ENCODE measurements at regions not wholly inside any gene's neighbourhood (a gene's known extent, or its start where the extent isn't known, plus 50 kb on each side); places are given as distances from the start of the nearest gene placed in this dataset.
"Not testable (repeated sequence)": the region's sequence is repeated elsewhere in the genome, so short reads cannot be mapped to it uniquely, and the experiment has no call there.

- DNase-seq (ENCODE audit: low spot score) = no peak
Measured at GRCh38 chr4:75422998-75423397, 91.2 kb downstream of the RCHY1 start.

DNA sequence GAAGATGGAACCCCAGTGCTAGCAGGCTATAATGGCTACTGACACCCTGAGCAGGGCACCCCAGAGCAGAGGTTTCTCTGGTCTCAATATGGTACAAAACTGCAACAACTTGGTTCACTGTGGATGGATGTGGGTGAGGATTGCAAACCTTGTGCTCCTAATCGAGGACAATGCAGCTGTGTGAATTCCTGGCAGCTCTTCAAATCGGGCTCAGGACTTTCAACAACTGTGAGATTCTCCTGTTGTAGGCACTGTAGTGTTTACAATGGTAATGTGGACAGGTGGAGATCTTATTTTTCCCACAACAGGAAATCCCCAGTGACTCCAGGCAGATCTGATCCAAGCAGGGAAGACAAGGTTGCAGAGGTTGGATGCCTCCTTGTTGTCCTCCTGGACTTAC is 101.5 kb downstream of the RCHY1 start:
- no peak for DNase-seq (ENCODE audit: low spot score)

GRCh38 chr4:75398501-75398900 is 115.7 kb downstream of the RCHY1 start:
- DNase-seq (ENCODE audit: low spot score) = no peak

DNA sequence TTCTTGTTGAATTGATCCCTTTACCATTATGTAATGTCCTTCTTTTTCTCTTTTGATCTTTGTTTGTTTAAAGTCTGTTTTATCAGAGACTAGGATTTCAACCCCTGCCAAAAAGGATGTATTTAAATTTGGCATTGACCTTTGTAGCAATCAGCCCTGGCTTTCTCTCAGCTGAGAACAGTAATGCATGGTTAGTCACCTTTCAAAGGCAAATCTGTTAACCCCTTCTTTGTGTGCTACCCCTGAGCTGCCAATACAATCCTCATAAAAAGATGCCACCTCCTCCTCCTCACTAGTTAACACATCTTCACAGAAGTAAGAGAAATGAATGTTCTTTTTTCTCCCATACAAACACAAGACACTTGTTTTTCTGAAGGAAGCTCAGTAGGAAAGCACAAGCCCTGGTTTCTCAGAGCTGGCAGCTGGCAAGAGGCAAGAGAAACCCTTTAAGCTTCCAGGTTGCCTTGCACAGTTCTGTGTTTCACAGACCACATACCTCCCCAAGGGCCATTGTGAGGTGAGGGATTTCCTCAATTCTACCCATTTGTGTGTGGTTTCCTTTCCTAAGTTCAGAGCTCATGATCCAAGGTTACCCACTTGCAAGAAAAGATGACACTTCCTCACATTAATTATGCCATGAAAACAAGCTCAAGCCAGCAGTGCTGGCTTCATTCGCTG is 122.6 kb downstream of the RCHY1 start:
- peak; percentile 32 for DNase-seq (ENCODE audit: low spot score)

GRCh38 chr4:75386426-75386825 is 127.8 kb downstream of the RCHY1 start:
- DNase-seq (ENCODE audit: low spot score) = not testable (repeated sequence)

DNA sequence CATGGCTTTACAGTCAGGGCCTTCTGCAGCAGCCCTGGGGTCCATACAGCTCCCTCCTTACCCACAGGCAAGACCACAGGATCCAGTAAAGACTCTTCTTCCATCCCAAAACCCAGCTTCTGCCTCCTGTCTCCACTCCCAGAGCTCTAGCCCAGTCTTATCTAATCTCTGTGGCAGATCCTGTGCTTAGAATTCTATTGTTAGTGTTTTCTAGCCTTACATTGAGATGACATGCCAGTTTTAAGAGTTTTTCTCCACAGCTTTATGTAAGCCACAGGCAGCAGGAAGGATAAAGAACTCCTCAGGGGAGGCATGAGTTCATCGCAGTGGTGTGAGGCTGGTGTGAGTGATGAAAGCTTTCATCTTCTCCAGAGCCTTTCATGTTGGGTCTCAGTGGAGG is 129.1 kb downstream of the RCHY1 start:
- DNase-seq (ENCODE audit: low spot score) = peak; percentile 84

GRCh38 chr4:75376543-75376942 is 137.7 kb downstream of the RCHY1 start:
- DNase-seq (ENCODE audit: low spot score) = no peak

GRCh38 chr4:75371915-75372314 is 142.3 kb downstream of the RCHY1 start:
- DNase-seq (ENCODE audit: low spot score) = peak; percentile 27

- no peak for DNase-seq (ENCODE audit: low spot score)
Measured at GRCh38 chr4:75370576-75370975, 143.6 kb downstream of the RCHY1 start.

GRCh38 chr4:75345423-75345822 is 168.8 kb downstream of the RCHY1 start:
- peak; percentile 80 for DNase-seq (ENCODE audit: low spot score)

DNA sequence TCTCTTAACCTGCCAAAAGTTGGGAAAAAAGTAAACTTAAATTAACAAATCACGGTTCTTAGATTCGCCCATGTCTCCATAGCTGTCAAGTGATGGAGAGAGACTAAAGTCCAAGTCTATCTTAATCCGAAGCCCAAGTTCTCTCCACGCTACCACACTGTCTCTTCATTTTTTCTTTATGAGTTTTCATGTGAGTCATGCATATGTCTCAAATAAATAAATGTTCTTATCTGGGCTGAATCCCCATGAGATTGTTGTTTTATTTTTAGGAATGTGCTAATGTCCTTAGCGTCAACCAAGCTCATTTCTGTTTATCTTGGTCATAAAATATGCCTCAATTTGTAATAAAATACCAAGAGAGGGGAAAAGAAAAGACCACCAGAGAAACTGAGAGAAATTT is 169.3 kb downstream of the RCHY1 start:
- DNase-seq (ENCODE audit: low spot score) = peak; percentile 96

GRCh38 chr4:75343333-75343732 is 170.9 kb downstream of the RCHY1 start:
- DNase-seq (ENCODE audit: low spot score) = peak; percentile 50

DNA sequence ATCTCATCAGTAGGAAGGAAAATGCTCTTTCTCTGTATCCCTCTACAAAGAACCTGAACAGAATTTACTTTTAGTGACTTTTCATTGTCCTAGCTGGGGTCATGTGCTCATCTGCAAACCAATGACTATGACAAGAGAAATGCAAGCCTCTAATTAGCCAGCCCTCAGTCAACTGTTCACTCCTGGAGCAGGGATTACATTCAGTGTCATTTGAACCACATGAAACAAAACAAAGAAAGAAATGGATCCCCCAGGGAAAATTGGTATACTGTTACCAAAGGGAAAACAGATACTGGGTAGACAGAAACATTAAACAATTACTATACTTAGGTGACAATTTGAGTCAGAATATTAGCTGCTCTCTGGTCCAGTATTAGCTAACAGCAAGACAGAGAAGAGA is 173.6 kb downstream of the RCHY1 start:
- no peak for DNase-seq (ENCODE audit: low spot score)

- DNase-seq (ENCODE audit: low spot score) = no peak
Measured at GRCh38 chr4:75338352-75338880, 175.8 kb downstream of the RCHY1 start.

- DNase-seq (ENCODE audit: low spot score) = peak; percentile 38
Measured at GRCh38 chr4:75327804-75328512, 186.2 kb downstream of the RCHY1 start.

DNA sequence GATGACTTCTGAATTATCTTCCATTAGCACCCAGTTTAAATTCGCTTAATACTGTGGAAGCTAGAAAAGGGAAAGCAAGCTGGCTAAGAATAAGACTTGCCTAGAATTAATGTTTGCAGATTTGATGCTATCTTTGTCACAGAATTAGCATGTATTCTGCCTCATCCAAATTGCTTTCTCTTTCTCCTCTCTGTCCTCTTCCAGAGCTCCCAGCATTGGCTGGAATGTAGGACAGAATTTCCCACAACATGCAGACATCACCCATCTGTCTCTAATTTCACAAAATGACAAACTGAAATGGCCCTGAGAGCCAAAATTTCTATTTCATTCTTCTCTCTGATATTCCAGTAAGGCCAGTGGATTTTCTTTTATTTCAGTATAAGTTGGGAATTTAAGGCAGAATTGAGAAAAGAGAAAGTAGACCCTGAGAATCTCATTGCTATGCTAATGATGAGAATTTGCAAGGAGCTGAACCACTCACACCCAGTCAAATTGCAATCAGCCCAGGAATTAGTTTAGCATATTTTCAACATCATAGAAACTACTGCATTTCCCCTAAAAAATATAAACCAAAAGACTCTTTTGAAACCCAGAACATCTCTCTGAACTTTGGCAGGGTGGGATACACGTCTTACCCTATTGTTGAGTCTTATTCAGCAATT is 188.8 kb downstream of the RCHY1 start:
- DNase-seq (ENCODE audit: low spot score) = no peak

- peak; percentile 50 for DNase-seq (ENCODE audit: low spot score)
Measured at GRCh38 chr4:75321484-75321883, 192.7 kb downstream of the RCHY1 start.

DNA sequence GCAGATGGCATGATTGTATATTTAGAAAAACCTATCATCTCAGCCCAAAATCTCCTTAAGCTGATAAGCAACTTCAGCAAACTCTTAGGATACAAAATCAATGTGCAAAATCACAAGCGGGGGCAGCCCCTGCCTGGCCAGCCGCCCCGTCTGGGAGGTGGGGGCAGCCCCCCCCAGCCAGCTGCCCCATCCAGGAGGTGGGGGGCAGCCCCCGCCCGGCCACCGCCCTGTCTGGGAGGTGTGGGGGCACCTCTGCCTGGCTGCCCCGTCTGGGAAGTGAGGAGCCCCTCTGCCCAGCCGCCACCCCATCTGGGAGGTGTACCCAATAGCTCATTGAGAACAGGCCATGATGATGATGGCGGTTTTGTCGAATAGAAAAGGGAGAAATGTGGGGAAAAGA is 196.6 kb downstream of the RCHY1 start:
- DNase-seq (ENCODE audit: low spot score) = not testable (repeated sequence)

DNA sequence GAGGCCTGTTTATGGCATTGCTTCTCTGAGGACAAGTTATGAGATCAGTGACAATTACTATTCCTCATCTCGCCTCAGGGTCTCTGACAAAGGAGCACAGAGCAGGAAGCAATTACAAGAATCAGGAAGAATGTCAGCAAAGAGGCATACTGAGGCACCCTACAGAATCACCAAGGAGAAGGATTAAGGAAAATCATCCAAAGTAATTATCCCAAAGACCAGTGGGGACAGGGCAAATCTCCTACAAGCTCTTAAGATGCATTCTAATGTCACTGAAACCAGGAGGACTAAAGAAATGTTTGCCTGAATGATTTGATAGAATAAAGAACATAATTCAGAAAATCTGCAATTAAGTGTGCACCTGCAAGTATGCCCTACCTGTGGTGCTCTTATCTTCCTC is 206.2 kb downstream of the RCHY1 start:
- DNase-seq (ENCODE audit: low spot score) = no peak

- DNase-seq (ENCODE audit: low spot score) = no peak
Measured at GRCh38 chr4:75306506-75306905, 207.7 kb downstream of the RCHY1 start.

DNA sequence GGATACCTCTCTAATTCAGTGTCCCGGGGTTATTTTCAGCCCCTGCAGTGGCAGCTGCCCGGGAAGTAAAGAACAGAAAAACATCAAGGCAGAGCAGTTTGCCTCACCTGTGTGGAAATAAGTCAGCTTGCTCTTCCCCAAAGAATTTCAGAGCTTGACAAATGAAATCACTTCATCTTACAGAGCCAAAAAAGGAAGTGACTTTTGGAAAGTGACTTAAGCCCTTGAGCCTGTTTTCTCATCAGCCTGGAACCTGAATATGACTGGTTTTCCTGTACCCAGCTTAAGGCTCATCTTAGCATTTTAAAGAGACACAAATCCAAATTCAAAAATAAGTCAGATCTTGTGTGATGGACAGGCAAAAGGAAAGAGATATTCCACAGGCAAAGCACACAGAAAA is 211.6 kb downstream of the RCHY1 start:
- DNase-seq (ENCODE audit: low spot score) = peak; percentile 52

- DNase-seq (ENCODE audit: low spot score) = peak; percentile 66
Measured at GRCh38 chr4:75289914-75290582, 224.2 kb downstream of the RCHY1 start.

Data from umbilical cord (tissue), 1 donor.